Activated T-cell treated with anti-CD3 and anti-CD28 coated beads, Interleukin-2, amount 50 U/mL, for 72 hours (primary cell): ENCODE measurements at regions not wholly inside any gene's neighbourhood (a gene's known extent, or its start where the extent isn't known, plus 50 kb on each side); places are given as distances from the start of the nearest gene placed in this dataset.
"Not testable (repeated sequence)": the region's sequence is repeated elsewhere in the genome, so short reads cannot be mapped to it uniquely, and the experiment has no call there.

Source experiments
- ATAC-seq, 2 donors: fragments of 150-1000 bp; cut with Tn5 transposase; replicated peaks in 1 of 2; 2 replicates each; pipeline ENCODE4 v1.10.0; 2021; ENCODE audit warnings: moderate library complexity in 2 of 2, mild to moderate bottlenecking in 1 of 2
- DNase-seq, 2 donors: peaks; one replicate each; pipeline ENCODE4 v3.0.0; 2021 to 2022; ENCODE audit warnings: mixed read lengths in 1 of 2
- H3K27ac Mint-ChIP-seq: one replicate; pipeline ENCODE4 v1.8.0; 2022; ENCODE audit warnings: mild to moderate bottlenecking, moderate library complexity, mixed read lengths
- H3K27me3 Mint-ChIP-seq: one replicate; pipeline ENCODE4 v1.8.0; 2022; ENCODE audit warnings: low read depth, mixed read lengths
- H3K36me3 Mint-ChIP-seq, 2 donors: one replicate each; pipeline ENCODE4 v1.8.0; 2022; ENCODE audit warnings: mixed read lengths in 2 of 2, mild to moderate bottlenecking in 1 of 2; ENCODE audit not compliant: insufficient read depth in 2 of 2
- H3K4me1 Mint-ChIP-seq: one replicate; pipeline ENCODE4 v1.8.0; 2022; ENCODE audit warnings: low read depth, mixed read lengths
- H3K4me3 Mint-ChIP-seq, 2 donors: one replicate each; pipeline ENCODE4 v1.8.0; 2022; ENCODE audit warnings: mild to moderate bottlenecking in 2 of 2, mixed read lengths in 2 of 2, moderate library complexity in 2 of 2
- H3K9me3 Mint-ChIP-seq, 2 donors: one replicate each; pipeline ENCODE4 v1.8.0; 2022; ENCODE audit warnings: mixed read lengths in 2 of 2

- no peaks in the 10 kb centered on the region for H3K36me3 Mint-ChIP-seq
- ATAC-seq (no peak), DNase-seq (no peak)
- no peak overlapping the region for H3K27ac Mint-ChIP-seq
- no peaks in the 10 kb centered on the region for H3K4me1 Mint-ChIP-seq
- no peaks in the 10 kb centered on the region for H3K27me3 Mint-ChIP-seq
- no peak overlapping the region for H3K4me3 Mint-ChIP-seq
- no peaks in the 10 kb centered on the region for H3K9me3 Mint-ChIP-seq
These were observed 245.3 kb downstream of the GADD45G start for GRCh38 chr9:89850153-89850552.

GRCh38 chr9:89850631-89851325 lies 246.0 kb downstream of the GADD45G start:
- Mint-ChIP-seq H3K27ac (no peak overlapping the region), H3K9me3 (no peaks in the 10 kb centered on the region), H3K4me3 (no peak overlapping the region), H3K4me1 (no peaks in the 10 kb centered on the region), H3K27me3 (no peaks in the 10 kb centered on the region), H3K36me3 (no peaks in the 10 kb centered on the region)
- ATAC-seq = no peak
- no peak for DNase-seq

DNA sequence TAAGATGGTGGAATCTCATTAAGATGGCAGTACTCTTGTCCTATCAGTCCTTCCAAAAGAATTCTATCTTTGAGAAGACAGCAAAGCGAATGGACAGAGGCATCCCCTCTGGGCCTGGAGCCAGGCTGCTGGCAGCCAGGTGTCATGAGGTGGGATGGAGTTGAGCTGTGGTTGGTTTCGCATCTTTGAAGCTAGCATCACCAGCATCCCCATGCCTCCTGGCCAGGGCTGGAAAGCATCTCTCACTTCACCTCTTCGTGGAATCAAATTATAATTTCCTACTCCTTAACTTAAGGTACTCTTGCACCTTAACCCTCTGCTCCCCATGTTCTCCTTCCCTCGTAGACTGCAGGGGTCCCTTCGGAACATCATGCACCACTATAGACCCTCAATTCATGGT lies 248.3 kb downstream of the GADD45G start:
- no peaks in the 10 kb centered on the region for H3K36me3 Mint-ChIP-seq
- H3K4me3 Mint-ChIP-seq = no peak overlapping the region
- ATAC-seq (no peak), DNase-seq (no peak)
- peaks cover 1% of the 10 kb centered on the region for H3K4me1 Mint-ChIP-seq
- no peaks in the 10 kb centered on the region for H3K9me3 Mint-ChIP-seq
- peaks cover 3% of the 10 kb centered on the region for H3K27me3 Mint-ChIP-seq
- no peak overlapping the region for H3K27ac Mint-ChIP-seq

GRCh38 chr9:89853931-89854330 lies 249.1 kb downstream of the GADD45G start:
- H3K36me3 Mint-ChIP-seq = no peaks in the 10 kb centered on the region
- no peak for ATAC-seq
- peaks cover 9% of the 10 kb centered on the region for H3K4me1 Mint-ChIP-seq
- H3K4me3 Mint-ChIP-seq = no peak overlapping the region
- peaks cover 11% of the 10 kb centered on the region for H3K27me3 Mint-ChIP-seq
- no peak for DNase-seq
- H3K9me3 Mint-ChIP-seq = no peaks in the 10 kb centered on the region
- H3K27ac Mint-ChIP-seq = no peak overlapping the region

DNA sequence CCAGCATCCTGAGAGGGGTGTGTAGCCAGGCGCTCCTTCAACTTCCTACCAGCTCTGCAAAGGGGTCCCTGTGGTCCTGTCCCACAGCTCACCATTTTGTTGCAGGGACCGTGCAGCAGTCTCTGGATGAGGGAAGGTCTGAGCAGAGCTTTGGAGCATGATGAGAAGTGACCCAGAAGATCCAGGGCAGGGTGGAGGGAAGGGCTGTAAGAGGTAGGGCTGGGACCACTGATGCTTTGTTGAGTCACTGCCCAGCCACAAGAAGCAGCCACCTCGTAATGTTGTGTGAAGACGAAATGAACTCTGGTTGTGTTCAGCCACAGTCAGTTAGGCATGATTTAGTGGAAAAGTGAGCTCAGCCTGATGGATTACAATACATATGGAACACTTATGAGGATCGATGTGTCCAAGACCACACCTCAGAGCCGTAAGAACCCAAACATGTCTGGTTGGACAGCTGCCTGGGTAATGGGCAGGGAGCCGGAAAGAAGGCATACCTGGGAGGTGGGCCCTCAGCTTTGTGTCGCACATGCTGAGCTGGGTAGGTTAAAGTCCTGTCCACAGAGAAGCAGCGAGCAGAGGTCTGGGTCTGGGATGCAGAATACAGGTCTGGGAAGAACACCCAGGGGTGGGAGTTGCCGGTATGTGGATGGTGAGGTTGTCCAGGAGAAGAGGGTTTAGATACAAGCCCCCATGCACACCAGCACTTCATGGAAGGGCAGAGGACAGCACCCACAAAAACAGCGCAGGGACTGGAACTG lies 250.1 kb downstream of the GADD45G start:
- Mint-ChIP-seq H3K4me1 (peaks cover 10% of the 10 kb centered on the region), H3K36me3 (no peaks in the 10 kb centered on the region), H3K27me3 (peaks cover 12% of the 10 kb centered on the region), H3K27ac (no peak overlapping the region), H3K4me3 (no peak overlapping the region), H3K9me3 (no peaks in the 10 kb centered on the region)
- no peak for DNase-seq
- ATAC-seq = no peak

DNA sequence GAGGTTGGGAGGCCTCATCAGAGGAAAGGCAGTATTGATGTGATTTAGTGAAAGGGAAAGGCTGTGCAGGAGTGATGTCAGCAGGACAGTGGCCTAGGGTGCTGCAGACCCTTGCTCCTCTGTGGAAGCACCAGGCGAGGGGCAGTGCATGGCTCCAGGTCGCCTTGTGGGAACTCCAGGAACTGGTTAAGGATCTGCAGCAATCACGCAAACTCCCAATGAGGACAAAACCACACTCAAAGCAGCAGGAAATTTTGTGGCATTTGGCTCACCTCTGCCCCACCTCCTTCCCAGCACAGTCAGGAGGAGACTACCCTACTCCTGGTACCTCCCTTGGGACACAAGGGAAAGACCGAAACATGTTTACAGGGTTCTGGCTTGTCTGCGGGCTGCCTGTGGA lies 251.5 kb downstream of the GADD45G start:
- DNase-seq, ATAC-seq, H3K27ac Mint-ChIP-seq, H3K9me3 Mint-ChIP-seq, H3K4me3 Mint-ChIP-seq, H3K36me3 Mint-ChIP-seq: not testable (repeated sequence)
- H3K4me1 Mint-ChIP-seq = peaks cover 10% of the 10 kb centered on the region
- H3K27me3 Mint-ChIP-seq = peaks cover 12% of the 10 kb centered on the region

DNA sequence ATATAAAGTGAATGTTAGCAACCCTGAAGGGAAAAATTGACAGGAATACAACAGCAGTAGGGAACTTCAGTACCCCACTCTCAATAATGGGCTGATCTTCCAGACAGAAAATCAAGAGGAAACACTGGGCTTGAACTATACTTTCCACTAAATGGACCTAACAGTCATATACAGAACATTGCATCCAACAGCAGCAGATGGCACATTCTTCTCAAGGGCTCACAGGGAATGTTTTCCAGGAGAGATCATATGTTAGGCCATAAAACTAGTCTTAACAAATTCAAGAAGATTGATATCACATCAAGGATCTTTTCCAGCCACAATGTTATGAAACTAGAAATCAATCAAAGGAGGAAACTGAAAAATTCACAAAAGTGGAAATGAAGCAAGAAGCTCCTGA lies 252.1 kb downstream of the GADD45G start:
- not testable (repeated sequence) for H3K27ac Mint-ChIP-seq, H3K36me3 Mint-ChIP-seq, H3K9me3 Mint-ChIP-seq, ATAC-seq, DNase-seq, H3K4me3 Mint-ChIP-seq
- H3K27me3 Mint-ChIP-seq = peaks cover 12% of the 10 kb centered on the region
- peaks cover 10% of the 10 kb centered on the region for H3K4me1 Mint-ChIP-seq

DNA sequence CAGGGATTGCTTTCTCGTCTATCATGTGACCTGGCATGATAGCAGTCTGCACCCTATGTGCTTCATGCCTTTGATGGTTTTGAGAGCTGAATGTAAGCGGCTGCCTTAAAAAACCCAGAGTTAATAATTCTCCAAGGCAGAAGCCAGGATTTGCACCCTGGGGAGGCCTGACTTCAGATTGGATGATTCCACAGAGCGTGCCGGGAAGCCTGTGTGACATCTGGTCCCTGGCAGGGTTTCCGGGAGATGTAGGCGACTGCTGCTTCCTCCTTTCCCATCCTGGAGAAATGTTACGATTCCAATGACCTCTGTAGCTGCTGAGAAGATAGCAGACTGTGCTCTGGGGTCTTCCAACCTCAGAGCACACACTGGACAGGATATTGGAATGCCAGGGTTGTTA lies 255.0 kb downstream of the GADD45G start:
- H3K4me3 Mint-ChIP-seq, ATAC-seq, H3K36me3 Mint-ChIP-seq, H3K27ac Mint-ChIP-seq, DNase-seq, H3K9me3 Mint-ChIP-seq: not testable (repeated sequence)
- H3K4me1 Mint-ChIP-seq = peaks cover 10% of the 10 kb centered on the region
- H3K27me3 Mint-ChIP-seq = peaks cover 12% of the 10 kb centered on the region

DNA sequence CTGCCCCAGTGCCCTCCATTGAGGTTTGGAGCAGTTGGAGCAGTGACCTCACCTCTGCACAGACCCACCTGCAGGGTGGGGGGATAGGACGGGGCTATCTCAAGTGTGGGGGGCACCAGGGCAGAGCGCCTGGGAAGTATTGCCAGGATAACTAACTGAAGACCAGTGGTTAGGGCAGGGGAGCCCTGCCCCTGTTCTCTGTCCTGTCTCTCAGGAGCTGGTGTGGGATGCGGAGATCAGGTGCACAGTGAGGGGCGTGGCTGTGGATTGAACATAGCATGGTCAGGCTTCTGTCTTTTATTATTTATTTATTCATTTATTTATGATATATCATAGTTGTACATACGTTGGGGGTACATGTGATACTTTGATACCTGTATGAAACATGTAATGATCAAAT lies 256.6 kb downstream of the GADD45G start:
- H3K27ac Mint-ChIP-seq, H3K4me3 Mint-ChIP-seq, ATAC-seq, H3K9me3 Mint-ChIP-seq, H3K36me3 Mint-ChIP-seq, DNase-seq: not testable (repeated sequence)
- peaks cover 10% of the 10 kb centered on the region for H3K4me1 Mint-ChIP-seq
- H3K27me3 Mint-ChIP-seq = peaks cover 12% of the 10 kb centered on the region

DNA sequence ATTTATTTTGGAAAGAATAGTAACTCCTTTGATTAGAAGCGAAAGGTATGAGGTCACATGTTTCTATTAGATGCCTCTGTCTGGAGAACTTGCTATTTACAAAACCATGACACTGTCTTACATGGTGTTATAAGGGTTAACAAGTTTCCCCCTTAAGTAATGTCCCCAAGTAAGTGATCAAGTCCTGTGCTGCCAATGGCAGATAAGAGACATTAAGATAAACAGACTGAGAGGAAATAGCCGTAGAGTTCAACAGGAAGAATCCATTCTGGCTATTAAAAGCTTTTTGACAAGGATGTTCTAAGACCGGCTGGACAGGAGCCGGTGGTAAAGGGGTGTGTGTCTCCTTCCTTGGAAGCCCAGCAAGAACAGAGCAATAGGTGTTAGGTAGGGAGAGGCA lies 257.5 kb downstream of the GADD45G start:
- Mint-ChIP-seq H3K36me3 (no peaks in the 10 kb centered on the region), H3K4me1 (peaks cover 10% of the 10 kb centered on the region), H3K4me3 (no peak overlapping the region), H3K9me3 (no peaks in the 10 kb centered on the region), H3K27me3 (peaks cover 12% of the 10 kb centered on the region), H3K27ac (no peak overlapping the region)
- DNase-seq (no peak), ATAC-seq (no peak)

DNA sequence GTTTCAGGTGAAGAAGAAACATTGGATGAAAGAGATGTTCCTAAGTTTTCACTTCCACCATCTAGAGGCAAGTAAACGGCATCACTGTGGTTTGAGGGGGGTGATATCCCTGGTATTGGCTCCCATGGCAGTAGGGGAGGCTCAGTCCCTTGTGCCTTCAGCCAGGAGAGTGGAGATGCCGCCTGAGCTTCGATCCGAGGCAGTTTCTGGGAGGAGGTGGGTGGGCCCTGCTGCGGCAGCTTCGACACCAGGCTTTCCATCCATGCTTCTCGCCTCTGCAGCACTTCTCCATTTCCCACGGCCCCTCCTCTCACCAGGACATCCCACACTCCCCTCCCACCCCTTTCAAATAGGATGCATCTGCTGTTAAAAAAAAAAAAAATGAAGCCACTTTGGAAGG lies 258.3 kb downstream of the GADD45G start:
- H3K27ac Mint-ChIP-seq = no peak overlapping the region
- no peaks in the 10 kb centered on the region for H3K36me3 Mint-ChIP-seq
- peaks cover 9% of the 10 kb centered on the region for H3K27me3 Mint-ChIP-seq
- H3K4me3 Mint-ChIP-seq = no peak overlapping the region
- no peak for ATAC-seq
- peaks cover 9% of the 10 kb centered on the region for H3K4me1 Mint-ChIP-seq
- no peaks in the 10 kb centered on the region for H3K9me3 Mint-ChIP-seq
- no peak for DNase-seq

GRCh38 chr9:89863837-89864236 lies 259.0 kb downstream of the GADD45G start:
- DNase-seq (no peak), ATAC-seq (no peak)
- Mint-ChIP-seq H3K4me1 (peaks cover 2% of the 10 kb centered on the region), H3K9me3 (no peaks in the 10 kb centered on the region), H3K4me3 (no peak overlapping the region), H3K36me3 (no peaks in the 10 kb centered on the region), H3K27me3 (peaks cover 2% of the 10 kb centered on the region), H3K27ac (no peak overlapping the region)

GRCh38 chr9:89864257-89864656 lies 259.4 kb downstream of the GADD45G start:
- DNase-seq (no peak), ATAC-seq (no peak)
- no peaks in the 10 kb centered on the region for H3K36me3 Mint-ChIP-seq
- H3K27me3 Mint-ChIP-seq = no peaks in the 10 kb centered on the region
- no peak overlapping the region for H3K4me3 Mint-ChIP-seq
- no peaks in the 10 kb centered on the region for H3K9me3 Mint-ChIP-seq
- H3K27ac Mint-ChIP-seq = no peak overlapping the region
- no peaks in the 10 kb centered on the region for H3K4me1 Mint-ChIP-seq

- H3K9me3 Mint-ChIP-seq = no peaks in the 10 kb centered on the region
- H3K27ac Mint-ChIP-seq = no peak overlapping the region
- ATAC-seq (no peak), DNase-seq (no peak)
- H3K4me1 Mint-ChIP-seq = no peaks in the 10 kb centered on the region
- no peaks in the 10 kb centered on the region for H3K36me3 Mint-ChIP-seq
- H3K27me3 Mint-ChIP-seq = no peaks in the 10 kb centered on the region
- H3K4me3 Mint-ChIP-seq = no peak overlapping the region
These were observed 259.9 kb downstream of the GADD45G start for GRCh38 chr9:89864731-89865130.
